ENCODE measurements at regions not wholly inside any gene's neighbourhood (a gene's known extent, or its start where the extent isn't known, plus 50 kb on each side); places are given as distances from the start of the nearest gene placed in this dataset.

DNA sequence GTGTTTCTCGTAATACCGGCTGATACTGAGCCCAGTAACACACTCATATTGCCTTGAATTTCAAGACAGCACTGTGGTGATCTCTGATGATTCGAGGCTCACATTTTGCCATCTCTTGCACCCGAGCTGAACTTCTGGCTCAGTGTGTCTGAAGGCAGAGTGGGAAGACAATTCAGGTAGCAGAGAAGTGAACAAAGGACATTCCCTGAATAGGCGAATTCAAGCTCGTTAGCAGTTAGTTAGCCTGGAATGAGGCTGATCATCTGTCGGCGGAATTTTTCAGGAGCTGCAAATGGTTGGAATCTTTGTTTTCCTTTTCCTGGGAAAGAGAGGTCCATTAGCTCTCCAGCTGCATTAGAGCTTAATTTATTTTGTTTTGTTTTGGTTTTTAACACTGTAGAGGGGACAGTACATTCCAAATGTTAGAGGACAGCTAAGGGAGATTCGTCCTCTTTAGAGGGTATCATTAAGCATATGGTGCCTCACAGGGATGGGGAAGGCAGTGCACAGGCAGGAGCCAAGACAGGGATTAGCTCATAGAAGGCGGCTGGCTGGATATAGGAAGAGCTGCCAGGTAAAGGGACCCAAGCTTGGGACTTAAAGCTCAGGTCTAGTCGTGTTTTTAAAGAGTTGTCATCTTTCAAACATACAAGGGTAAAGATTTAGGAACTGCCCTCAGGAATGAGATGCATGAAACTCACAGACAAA is 119.7 kb upstream of the DLG1 start:
- no peak for TF ChIP-seq POLR2A (IDR thresholded peaks at IDR 0.05)
- TF ChIP-seq, protein P1, sequence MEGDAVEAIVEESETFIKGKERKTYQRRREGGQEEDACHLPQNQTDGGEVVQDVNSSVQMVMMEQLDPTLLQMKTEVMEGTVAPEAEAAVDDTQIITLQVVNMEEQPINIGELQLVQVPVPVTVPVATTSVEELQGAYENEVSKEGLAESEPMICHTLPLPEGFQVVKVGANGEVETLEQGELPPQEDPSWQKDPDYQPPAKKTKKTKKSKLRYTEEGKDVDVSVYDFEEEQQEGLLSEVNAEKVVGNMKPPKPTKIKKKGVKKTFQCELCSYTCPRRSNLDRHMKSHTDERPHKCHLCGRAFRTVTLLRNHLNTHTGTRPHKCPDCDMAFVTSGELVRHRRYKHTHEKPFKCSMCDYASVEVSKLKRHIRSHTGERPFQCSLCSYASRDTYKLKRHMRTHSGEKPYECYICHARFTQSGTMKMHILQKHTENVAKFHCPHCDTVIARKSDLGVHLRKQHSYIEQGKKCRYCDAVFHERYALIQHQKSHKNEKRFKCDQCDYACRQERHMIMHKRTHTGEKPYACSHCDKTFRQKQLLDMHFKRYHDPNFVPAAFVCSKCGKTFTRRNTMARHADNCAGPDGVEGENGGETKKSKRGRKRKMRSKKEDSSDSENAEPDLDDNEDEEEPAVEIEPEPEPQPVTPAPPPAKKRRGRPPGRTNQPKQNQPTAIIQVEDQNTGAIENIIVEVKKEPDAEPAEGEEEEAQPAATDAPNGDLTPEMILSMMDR (IDR thresholded peaks at IDR 0.05) = no peak
